Calu3 (cell line): ENCODE measurements at regions not wholly inside any gene's neighbourhood (a gene's known extent, or its start where the extent isn't known, plus 50 kb on each side); places are given as distances from the start of the nearest gene placed in this dataset.

ENCODE experiments used
- BruUV-seq: library from RNA; stranded (reverse); fragments of 400-500 nt; replicated peaks from 2 replicates; lab custom pipeline; 2021; lab: Mats Ljungman, UMichigan
- CTCF ChIA-PET: fragments of 300-600 bp; sonication (Branson Sonifier 250); formaldehyde crosslinking; loops from one replicate; lab custom pipeline; 2022; ENCODE audit warnings: antibody characterized with exemption; lab: Charles Lee
- DNase-seq: peaks from one replicate; pipeline ENCODE4 v3.0.0; 2022
- H3K27ac Mint-ChIP-seq: one replicate; pipeline ENCODE4 v1.8.0; 2022; ENCODE audit warnings: mixed read lengths; ENCODE audit not compliant: unreplicated experiment
- H3K27me3 Mint-ChIP-seq: one replicate; pipeline ENCODE4 v1.8.0; 2022; ENCODE audit warnings: mixed read lengths; ENCODE audit not compliant: unreplicated experiment
- H3K36me3 Mint-ChIP-seq: one replicate; pipeline ENCODE4 v1.8.0; 2022; ENCODE audit warnings: mild to moderate bottlenecking, moderate library complexity, mixed read lengths; ENCODE audit not compliant: insufficient read depth, unreplicated experiment
- H3K4me1 Mint-ChIP-seq: one replicate; pipeline ENCODE4 v1.8.0; 2022; ENCODE audit warnings: mild to moderate bottlenecking, low read depth, mixed read lengths; ENCODE audit not compliant: unreplicated experiment
- H3K4me3 Mint-ChIP-seq: one replicate; pipeline ENCODE4 v1.8.0; 2022; ENCODE audit warnings: mild to moderate bottlenecking, low read depth, moderate library complexity, mixed read lengths; ENCODE audit not compliant: unreplicated experiment
- H3K9me3 Mint-ChIP-seq: one replicate; pipeline ENCODE4 v1.8.0; 2022; ENCODE audit warnings: low read depth, mixed read lengths; ENCODE audit not compliant: unreplicated experiment
- CTCF ChIP-seq: fragments of 200-600 bp; IDR thresholded peaks from one replicate; pipeline ENCODE4 v1.8.0; 2022; ENCODE audit warnings: antibody characterized with exemption; ENCODE audit not compliant: unreplicated experiment
- intact Hi-C: fragments of 100-400 bp; cut with micrococcal nuclease; formaldehyde crosslinking; loops from one replicate; pipeline ENCODE4 v1.10.0; 2022; ENCODE audit not compliant: unreplicated experiment

GRCh38 chr2:18301421-18302139, 258.9 kb downstream of the RDH14 start:
- CTCF ChIA-PET = interaction anchor here (0.6 kb wide), 1 partner anchor 1807 kb away, joined by 3 read pairs; no protein-coding TSS in a partner anchor
- H3K9me3 Mint-ChIP-seq = no peaks in the 10 kb centered on the region
- no peak overlapping the region for H3K27ac Mint-ChIP-seq
- H3K4me3 Mint-ChIP-seq = no peak overlapping the region
- TF ChIP-seq CTCF = no peak
- H3K4me1 Mint-ChIP-seq = peaks cover 11% of the 10 kb centered on the region
- H3K36me3 Mint-ChIP-seq = no peaks in the 10 kb centered on the region
- no TSS peak for BruUV-seq
- DNase-seq = no peak
- intact Hi-C loops = no loop called here
- H3K27me3 Mint-ChIP-seq = no peaks in the 10 kb centered on the region

GRCh38 chr2:18299423-18300212, 260.8 kb downstream of the RDH14 start:
- intact Hi-C loops = loop anchor here (1.0 kb wide), 1 partner anchor 79 kb away; no protein-coding TSS in a partner anchor
- CTCF ChIA-PET = interaction anchor here (0.7 kb wide), 1 partner anchor 21 kb away, joined by 3 read pairs; no protein-coding TSS in a partner anchor
- Mint-ChIP-seq H3K4me3 (peak overlapping the region; percentile 34), H3K36me3 (no peaks in the 10 kb centered on the region), H3K27me3 (no peaks in the 10 kb centered on the region), H3K27ac (peak overlapping the region; percentile 61), H3K4me1 (peaks cover 11% of the 10 kb centered on the region), H3K9me3 (no peaks in the 10 kb centered on the region)
- BruUV-seq = no TSS peak
- peak; percentile 74 for DNase-seq
- TF ChIP-seq CTCF = no peak

- Mint-ChIP-seq H3K36me3 (no peaks in the 10 kb centered on the region), H3K27me3 (no peaks in the 10 kb centered on the region), H3K4me3 (no peak overlapping the region), H3K9me3 (no peaks in the 10 kb centered on the region), H3K4me1 (peaks cover 11% of the 10 kb centered on the region), H3K27ac (no peak overlapping the region)
- no peak for TF ChIP-seq CTCF
- CTCF ChIA-PET = no interaction called here
- intact Hi-C loops = no loop called here
- BruUV-seq = no TSS peak
- no peak for DNase-seq
These were observed 262.9 kb downstream of the RDH14 start for GRCh38 chr2:18297534-18298058.

GRCh38 chr2:18290386-18290785, 270.1 kb downstream of the RDH14 start:
- Mint-ChIP-seq H3K27me3 (no peaks in the 10 kb centered on the region), H3K4me3 (no peak overlapping the region), H3K4me1 (no peaks in the 10 kb centered on the region), H3K36me3 (no peaks in the 10 kb centered on the region), H3K27ac (no peak overlapping the region), H3K9me3 (no peaks in the 10 kb centered on the region)
- intact Hi-C loops = no loop called here
- CTCF ChIA-PET = no interaction called here
- BruUV-seq = no TSS peak
- DNase-seq = no peak
- no peak for TF ChIP-seq CTCF
